T-cell (primary cell): ENCODE measurements at regions not wholly inside any gene's neighbourhood (a gene's known extent, or its start where the extent isn't known, plus 50 kb on each side); places are given as distances from the start of the nearest gene placed in this dataset.

Source experiments
- ATAC-seq, 4 experiments: fragments of 200-7000 bp in 3 of 4; fragments of 150-1000 bp in 1 of 4; cut with Tn5 transposase; replicated peaks in 1 of 4; 1 replicate in 3 of 4; 2 replicates in 1 of 4; pipeline ENCODE4 v1.10.0; 2021; ENCODE audit warnings: moderate library complexity in 3 of 4, mild to moderate bottlenecking in 2 of 4, moderate number of reproducible peaks in 1 of 4
- CTCF ChIA-PET, 2 donors: fragments of 300-600 bp; sonication (Branson Sonifier 250); formaldehyde crosslinking; loops; one replicate each; lab custom pipeline; 2022; ENCODE audit warnings: antibody characterized with exemption in 2 of 2; lab: Charles Lee
- POLR2A ChIA-PET, 2 donors: fragments of 300-600 bp; sonication (Branson Sonifier 250); formaldehyde crosslinking; loops; one replicate each; lab custom pipeline; 2022; ENCODE audit warnings: antibody characterized with exemption in 2 of 2; lab: Charles Lee
- DNase-seq, 35 experiments: peaks; one replicate each; pipeline versions ENCODE4 v3.0.0 to v3.0.0-alpha.2; 2013 to 2023
- H3K27ac ChIP-seq: one replicate; pipeline ENCODE4 v1.5.1; 2013; ENCODE audit warnings: low read length
- H3K27me3 ChIP-seq, 2 experiments: replicated peaks in 1 of 2; 1 replicate in 1 of 2; 2 replicates in 1 of 2; pipeline versions ENCODE4 v1.6.1 to v1.7.0; 2013; ENCODE audit warnings: low read length in 1 of 2, mixed read lengths in 1 of 2; ENCODE audit not compliant: control insufficient read depth in 2 of 2, insufficient read depth in 2 of 2; ENCODE audit errors: extremely low read depth in 1 of 2
- H3K36me3 ChIP-seq, 2 donors: 1 replicate in 1 of 2; 2 replicates in 1 of 2; pipeline versions ENCODE4 v1.6.1 to v1.7.0; 2013; ENCODE audit warnings: low read length in 1 of 2; ENCODE audit not compliant: control insufficient read depth in 2 of 2, insufficient read depth in 1 of 2; ENCODE audit errors: extremely low read depth in 1 of 2
- H3K4me1 ChIP-seq, 2 experiments: 1 replicate in 1 of 2; 2 replicates in 1 of 2; pipeline versions ENCODE4 v1.6.1 to v1.7.0; 2013; ENCODE audit warnings: low read length in 2 of 2, mixed read lengths in 1 of 2; ENCODE audit not compliant: insufficient read depth in 2 of 2, control insufficient read depth in 1 of 2; ENCODE audit errors: extremely low read depth in 1 of 2
- H3K4me3 ChIP-seq, 2 donors: 1 replicate in 1 of 2; 2 replicates in 1 of 2; pipeline versions ENCODE4 v1.5.1 to v1.7.0; 2013; ENCODE audit warnings: mild to moderate bottlenecking in 2 of 2, low read length in 1 of 2, moderate library complexity in 1 of 2; ENCODE audit not compliant: control insufficient read depth in 1 of 2; ENCODE audit errors: extremely low read depth in 1 of 2
- H3K9me3 ChIP-seq: 2 replicates; pipeline ENCODE4 v1.7.0; 2013
- H3K27ac Mint-ChIP-seq, 2 donors: one replicate each; pipeline ENCODE4 v1.8.0; 2020 to 2021; ENCODE audit warnings: mild to moderate bottlenecking in 2 of 2, mixed read lengths in 2 of 2
- H3K27me3 Mint-ChIP-seq, 2 donors: one replicate each; pipeline ENCODE4 v1.8.0; 2021 to 2022; ENCODE audit warnings: mixed read lengths in 2 of 2
- H3K36me3 Mint-ChIP-seq: one replicate; pipeline ENCODE4 v1.8.0; 2021; ENCODE audit warnings: mixed read lengths
- H3K4me1 Mint-ChIP-seq, 3 donors: one replicate each; pipeline ENCODE4 v1.8.0; 2020 to 2022; ENCODE audit warnings: mixed read lengths in 3 of 3, mild to moderate bottlenecking in 1 of 3
- H3K4me3 Mint-ChIP-seq, 3 donors: one replicate each; pipeline ENCODE4 v1.8.0; 2020 to 2022; ENCODE audit warnings: mild to moderate bottlenecking in 3 of 3, mixed read lengths in 3 of 3, moderate library complexity in 3 of 3
- H3K9me3 Mint-ChIP-seq, 3 donors: one replicate each; pipeline ENCODE4 v1.8.0; 2020 to 2022; ENCODE audit warnings: mixed read lengths in 3 of 3
- WGBS: methylation state at CpG from one replicate; pipeline ENCODE4 v1.1.5; 2013; ENCODE audit warnings: missing lambda C conversion rate; ENCODE audit not compliant: insufficient coverage; 5-methylcytosine and 5-hydroxymethylcytosine counted together

DNA sequence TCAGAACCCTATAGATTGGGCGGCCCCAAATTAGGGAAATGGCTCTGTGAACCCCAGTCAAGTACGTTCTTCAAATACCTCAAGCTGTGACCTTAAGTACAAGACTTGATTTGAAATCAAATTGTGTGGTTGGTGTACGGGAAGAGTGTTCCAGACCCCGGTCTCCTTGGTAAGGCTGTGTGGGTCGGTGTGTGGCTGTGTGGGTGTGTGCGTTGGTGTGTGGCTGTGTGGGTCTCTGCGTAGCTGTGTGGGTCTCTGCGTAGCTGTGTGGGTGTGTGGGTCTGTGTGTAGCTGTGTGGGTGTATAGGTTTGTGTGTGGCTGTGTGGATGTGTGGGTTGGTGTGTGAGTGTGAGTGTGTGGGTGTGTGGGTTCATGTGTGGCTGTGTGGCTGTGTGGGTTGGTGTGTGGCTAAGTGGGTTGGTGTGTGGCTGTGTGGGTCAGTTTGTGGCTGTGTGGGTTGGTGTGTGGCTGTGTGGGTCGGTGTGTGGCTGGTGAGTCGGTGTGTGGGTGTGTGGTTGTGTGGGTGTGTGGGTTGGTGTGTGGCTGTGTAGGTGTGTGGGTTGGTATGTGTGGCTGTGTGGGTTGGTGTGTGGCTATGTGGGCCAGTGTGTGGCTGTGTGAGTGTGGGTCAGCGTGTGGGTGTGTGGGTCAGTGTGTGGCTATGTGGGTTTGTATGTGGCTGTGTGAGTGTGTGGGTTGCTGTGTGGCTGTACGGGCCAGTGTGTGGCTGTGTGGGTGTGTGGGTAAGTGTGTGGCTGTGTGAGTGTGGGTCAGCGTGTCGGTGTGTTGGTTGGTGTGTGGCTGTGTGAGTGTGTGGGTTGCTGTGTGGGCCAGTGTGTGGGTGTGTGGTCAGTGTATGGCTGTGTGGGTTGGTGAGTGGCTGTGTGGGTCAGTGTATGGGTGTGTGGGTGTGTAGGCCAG lies 238.7 kb upstream of the ZFHX3 start:
- peaks cover 0 to 7% (median 0%) of the 10 kb centered on the region in 3 donors for H3K9me3 Mint-ChIP-seq
- H3K36me3 Mint-ChIP-seq, result no peaks in the 10 kb centered on the region
- H3K4me3 ChIP-seq, result no peak overlapping the region
- H3K4me1 ChIP-seq, result no peaks in the 10 kb centered on the region
- H3K27me3 ChIP-seq, result peaks cover 0 to 11% of the 10 kb centered on the region in 2 experiments
- ChIA-PET POLR2A (no interaction called here), CTCF (no interaction called here)
- no peaks in the 10 kb centered on the region for H3K4me1 Mint-ChIP-seq
- no peaks in the 10 kb centered on the region for H3K36me3 ChIP-seq
- no peak overlapping the region for H3K27ac ChIP-seq
- no peak overlapping the region for H3K4me3 Mint-ChIP-seq
- ATAC-seq (no peak), DNase-seq (no peak)
- H3K27ac Mint-ChIP-seq, result no peak overlapping the region
- no peaks in the 10 kb centered on the region for H3K9me3 ChIP-seq
- 91% methylated on average over 13 of the region's 14 CpGs for WGBS
- H3K27me3 Mint-ChIP-seq, result peaks cover 0 to 5% of the 10 kb centered on the region in 2 donors

DNA sequence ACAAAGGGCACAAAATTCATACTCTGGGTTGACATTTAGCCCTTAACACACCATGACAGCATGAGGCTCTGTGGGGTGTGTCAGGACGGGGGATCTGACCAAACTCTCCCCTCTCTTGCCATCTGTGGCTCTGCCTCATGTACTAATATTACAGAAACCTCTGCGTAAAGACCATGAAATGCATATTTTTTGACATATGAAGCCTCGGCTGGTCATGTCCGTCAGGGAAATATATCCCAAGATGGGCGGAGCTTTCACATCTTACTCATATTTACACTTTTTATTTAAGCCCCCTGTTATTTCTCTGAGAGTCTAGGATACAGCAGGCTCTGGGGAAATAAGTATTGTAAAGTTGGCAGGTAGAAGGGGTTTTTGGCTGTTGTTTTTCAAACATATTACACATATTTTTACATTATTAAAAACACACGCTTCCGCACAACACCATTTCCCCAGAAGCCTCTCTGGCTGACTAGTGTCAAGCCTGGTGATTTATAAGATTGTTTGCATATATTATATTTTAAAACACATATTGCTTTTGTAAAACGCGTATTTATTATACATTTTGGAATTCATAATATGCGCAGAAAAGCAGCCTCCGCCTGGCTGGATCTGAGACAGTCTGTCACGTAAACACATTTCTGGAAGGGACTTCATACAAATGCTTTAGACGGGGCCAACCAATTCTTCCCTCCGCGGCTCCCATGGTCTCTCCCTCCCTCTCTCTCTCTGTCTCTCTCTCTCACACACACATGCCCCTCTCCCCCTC lies 237.7 kb upstream of the ZFHX3 start:
- H3K27ac ChIP-seq, result no peak overlapping the region
- peaks cover 0 to 6% of the 10 kb centered on the region in 2 donors for H3K27me3 Mint-ChIP-seq

GRCh38 chr16:73280388-73280787 lies 232.5 kb upstream of the ZFHX3 start:
- Mint-ChIP-seq H3K27ac (no peak overlapping the region), H3K9me3 (peaks cover 4 to 13% (median 4%) of the 10 kb centered on the region in 3 donors), H3K4me3 (no peak overlapping the region), H3K36me3 (no peaks in the 10 kb centered on the region), H3K27me3 (peaks cover 0 to 8% of the 10 kb centered on the region in 2 donors), H3K4me1 (no peaks in the 10 kb centered on the region)
- POLR2A ChIA-PET, result no interaction called here
- CTCF ChIA-PET, result no interaction called here
- no peaks in the 10 kb centered on the region for H3K9me3 ChIP-seq
- H3K36me3 ChIP-seq, result no peaks in the 10 kb centered on the region
- H3K4me3 ChIP-seq, result no peak overlapping the region
- H3K4me1 ChIP-seq, result no peaks in the 10 kb centered on the region
- H3K27me3 ChIP-seq, result no peaks in the 10 kb centered on the region
- no CpG with 5 or more reads among the region's 2 CpGs for WGBS
- no peak overlapping the region for H3K27ac ChIP-seq
- no peak for DNase-seq
- ATAC-seq, result no peak

More for the DNA sequence above, 237.7 kb upstream of the ZFHX3 start:
- H3K4me1 ChIP-seq, result no peaks in the 10 kb centered on the region
- Mint-ChIP-seq H3K4me1 (no peaks in the 10 kb centered on the region), H3K27ac (no peak overlapping the region), H3K4me3 (no peak overlapping the region), H3K9me3 (peaks cover 0 to 7% (median 5%) of the 10 kb centered on the region in 3 donors), H3K36me3 (no peaks in the 10 kb centered on the region)
- no peak overlapping the region for H3K4me3 ChIP-seq
- ATAC-seq (no peak), DNase-seq (no peak)
- H3K9me3 ChIP-seq, result no peaks in the 10 kb centered on the region
- 96% methylated on average over 6 of the region's 15 CpGs for WGBS
- no peaks in the 10 kb centered on the region for H3K36me3 ChIP-seq
- CTCF ChIA-PET, result no interaction called here
- peaks cover 0 to 11% of the 10 kb centered on the region in 2 experiments for H3K27me3 ChIP-seq
- POLR2A ChIA-PET, result no interaction called here

DNA sequence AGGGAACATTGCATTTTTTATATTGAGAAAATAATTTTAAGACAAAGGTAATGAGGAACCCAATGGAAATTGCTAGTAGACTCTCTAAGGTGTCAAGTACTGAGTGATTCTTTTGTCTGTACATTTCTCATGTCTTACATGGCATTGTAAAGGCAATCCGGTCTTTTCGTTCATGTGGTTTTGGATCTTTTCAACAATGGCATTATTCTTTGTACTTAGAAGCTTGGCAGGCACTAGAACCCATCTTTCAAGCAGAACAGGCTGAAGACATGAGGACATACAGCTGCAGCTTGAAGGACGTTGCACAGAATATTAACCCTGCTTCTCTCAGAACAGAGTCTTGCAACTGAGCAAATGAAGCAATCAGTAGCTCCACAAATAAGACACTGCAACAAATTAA lies 231.5 kb upstream of the ZFHX3 start:
- DNase-seq, result no peak
- Histone ChIP-seq H3K27ac (no peak overlapping the region), H3K27me3 (no peaks in the 10 kb centered on the region), H3K36me3 (no peaks in the 10 kb centered on the region), H3K4me3 (no peak overlapping the region), H3K9me3 (no peaks in the 10 kb centered on the region), H3K4me1 (no peaks in the 10 kb centered on the region)
- Mint-ChIP-seq H3K27me3 (peaks cover 2 to 8% of the 10 kb centered on the region in 2 donors), H3K9me3 (peaks cover 4 to 13% (median 4%) of the 10 kb centered on the region in 3 donors), H3K4me3 (no peak overlapping the region), H3K36me3 (no peaks in the 10 kb centered on the region), H3K27ac (no peak overlapping the region), H3K4me1 (no peaks in the 10 kb centered on the region)
- WGBS, result 100% methylated on average over 2 of the region's 3 CpGs
- POLR2A ChIA-PET, result no interaction called here
- ATAC-seq, result no peak
- CTCF ChIA-PET, result no interaction called here

DNA sequence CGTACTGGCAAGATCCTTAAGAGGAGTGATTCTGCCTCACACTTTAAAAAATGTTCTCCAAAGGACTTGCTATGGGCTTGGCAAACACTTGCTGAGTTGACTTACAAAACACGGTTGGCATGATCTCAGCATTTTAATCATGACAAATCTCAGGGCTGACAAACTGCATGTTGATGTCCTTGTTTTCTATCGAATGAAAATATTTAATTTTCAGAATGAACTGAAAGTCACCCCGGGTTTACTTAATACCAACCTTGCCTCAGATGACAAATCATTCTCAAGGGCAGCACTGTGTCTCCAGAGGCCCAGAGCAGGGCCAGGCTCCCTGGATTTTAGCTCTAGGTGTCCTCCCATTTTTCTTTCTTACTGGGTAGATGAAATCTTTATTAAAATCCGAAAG lies 229.1 kb upstream of the ZFHX3 start:
- 81% methylated on average over 4 of the region's 5 CpGs for WGBS
- ChIA-PET POLR2A (no interaction called here), CTCF (no interaction called here)
- ATAC-seq, result no peak
- Mint-ChIP-seq H3K4me3 (no peak overlapping the region), H3K27me3 (peaks cover 2 to 8% of the 10 kb centered on the region in 2 donors), H3K4me1 (no peaks in the 10 kb centered on the region), H3K9me3 (peaks cover 4 to 13% (median 4%) of the 10 kb centered on the region in 3 donors), H3K27ac (no peak overlapping the region), H3K36me3 (no peaks in the 10 kb centered on the region)
- no peak for DNase-seq
- no peak overlapping the region for H3K27ac ChIP-seq
- H3K4me1 ChIP-seq, result no peaks in the 10 kb centered on the region
- no peaks in the 10 kb centered on the region for H3K36me3 ChIP-seq
- no peak overlapping the region for H3K4me3 ChIP-seq
- no peaks in the 10 kb centered on the region for H3K9me3 ChIP-seq
- no peaks in the 10 kb centered on the region for H3K27me3 ChIP-seq

DNA sequence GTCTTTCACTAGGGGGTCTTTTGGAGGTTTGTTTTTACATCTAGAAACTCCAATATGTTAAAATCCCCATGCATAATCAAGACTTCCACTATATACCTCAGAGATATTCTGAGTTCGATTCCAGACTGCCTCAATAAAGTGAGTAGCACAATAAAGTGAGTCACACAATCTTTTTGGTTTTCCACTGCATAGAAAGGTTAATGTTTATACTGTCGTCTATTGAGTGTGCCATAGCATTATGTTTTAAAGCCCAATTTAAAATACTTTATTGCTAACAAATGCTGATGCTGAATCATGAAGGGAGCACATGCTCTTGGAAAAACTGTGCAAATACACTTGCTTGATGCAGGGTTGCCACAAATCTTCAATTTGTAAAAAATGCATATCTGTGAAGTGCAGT lies 227.5 kb upstream of the ZFHX3 start:
- POLR2A ChIA-PET, result no interaction called here
- peaks cover 3 to 8% (median 4%) of the 10 kb centered on the region in 3 donors for H3K9me3 Mint-ChIP-seq

More for the DNA sequence above, 227.5 kb upstream of the ZFHX3 start:
- H3K4me1 Mint-ChIP-seq, result no peaks in the 10 kb centered on the region
- H3K27me3 ChIP-seq, result peaks cover 0 to 2% of the 10 kb centered on the region in 2 experiments
- H3K4me3 Mint-ChIP-seq, result no peak overlapping the region
- no CpG with 5 or more reads among the region's 2 CpGs for WGBS
- DNase-seq, result no peak
- CTCF ChIA-PET, result no interaction called here
- no peak overlapping the region for H3K27ac ChIP-seq
- H3K36me3 ChIP-seq, result no peaks in the 10 kb centered on the region
- no peak overlapping the region for H3K27ac Mint-ChIP-seq
- H3K4me1 ChIP-seq, result no peaks in the 10 kb centered on the region
- H3K4me3 ChIP-seq, result no peak overlapping the region
- no peaks in the 10 kb centered on the region for H3K9me3 ChIP-seq
- no peaks in the 10 kb centered on the region for H3K36me3 Mint-ChIP-seq
- ATAC-seq, result no peak
- H3K27me3 Mint-ChIP-seq, result peaks cover 2 to 5% of the 10 kb centered on the region in 2 donors
